ENCODE measurements at regions not wholly inside any gene's neighbourhood (a gene's known extent, or its start where the extent isn't known, plus 50 kb on each side); places are given as distances from the start of the nearest gene placed in this dataset.

DNA sequence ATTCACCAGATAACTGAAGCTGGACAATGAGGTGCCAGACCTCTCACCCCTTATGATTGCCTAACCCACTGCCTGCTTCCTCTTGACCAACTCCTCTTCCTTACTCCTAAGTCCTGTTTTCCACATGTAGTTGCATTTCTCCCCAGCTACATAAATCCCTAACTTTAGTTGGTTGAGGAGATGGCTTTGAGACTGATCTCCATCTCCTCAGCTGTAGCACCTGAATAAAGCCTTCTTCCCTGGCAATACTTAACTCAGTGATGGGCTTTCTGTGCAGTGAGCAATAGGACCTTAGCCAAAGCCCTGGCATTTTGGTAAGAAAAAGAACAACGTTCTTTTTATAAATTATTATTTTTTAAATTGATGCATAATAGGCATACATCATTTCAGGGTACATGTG lies 691.1 kb downstream of the MATN1 start:
- TF ChIP-seq, protein P1, sequence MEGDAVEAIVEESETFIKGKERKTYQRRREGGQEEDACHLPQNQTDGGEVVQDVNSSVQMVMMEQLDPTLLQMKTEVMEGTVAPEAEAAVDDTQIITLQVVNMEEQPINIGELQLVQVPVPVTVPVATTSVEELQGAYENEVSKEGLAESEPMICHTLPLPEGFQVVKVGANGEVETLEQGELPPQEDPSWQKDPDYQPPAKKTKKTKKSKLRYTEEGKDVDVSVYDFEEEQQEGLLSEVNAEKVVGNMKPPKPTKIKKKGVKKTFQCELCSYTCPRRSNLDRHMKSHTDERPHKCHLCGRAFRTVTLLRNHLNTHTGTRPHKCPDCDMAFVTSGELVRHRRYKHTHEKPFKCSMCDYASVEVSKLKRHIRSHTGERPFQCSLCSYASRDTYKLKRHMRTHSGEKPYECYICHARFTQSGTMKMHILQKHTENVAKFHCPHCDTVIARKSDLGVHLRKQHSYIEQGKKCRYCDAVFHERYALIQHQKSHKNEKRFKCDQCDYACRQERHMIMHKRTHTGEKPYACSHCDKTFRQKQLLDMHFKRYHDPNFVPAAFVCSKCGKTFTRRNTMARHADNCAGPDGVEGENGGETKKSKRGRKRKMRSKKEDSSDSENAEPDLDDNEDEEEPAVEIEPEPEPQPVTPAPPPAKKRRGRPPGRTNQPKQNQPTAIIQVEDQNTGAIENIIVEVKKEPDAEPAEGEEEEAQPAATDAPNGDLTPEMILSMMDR (IDR thresholded peaks at IDR 0.05; ENCODE audit: low read depth, low read length, poor library complexity, severe bottlenecking) = no peak
- no peak for TF ChIP-seq EZH2phosphoT487 (IDR thresholded peaks at IDR 0.05; ENCODE audit: borderline replicate concordance, low read length)
